Suprapubic skin (tissue), 4 donors: ENCODE measurements at regions not wholly inside any gene's neighbourhood (a gene's known extent, or its start where the extent isn't known, plus 50 kb on each side); places are given as distances from the start of the nearest gene placed in this dataset.

Experiments
- CTCF ChIP-seq, 2 donors: fragments of 200-600 bp in 1 of 2; fragments of 450-650 bp in 1 of 2; sonication (generic) in 1 of 2; IDR thresholded peaks; one replicate each; pipeline ENCODE4 v1.5.1; 2016 to 2019; ENCODE audit warnings: antibody characterized with exemption in 2 of 2, mild to moderate bottlenecking in 1 of 2, moderate library complexity in 1 of 2
- POLR2A ChIP-seq, 2 donors: fragments of 450-650 bp; IDR thresholded peaks; one replicate each; pipeline ENCODE4 v1.6.1; 2017; ENCODE audit warnings: antibody characterized with exemption in 2 of 2, mild to moderate bottlenecking in 2 of 2, moderate library complexity in 2 of 2
- POLR2AphosphoS5 ChIP-seq, 3 donors: sonication (generic); formaldehyde crosslinking; IDR thresholded peaks; one replicate each; pipeline ENCODE4 v1.6.1; 2017; ENCODE audit warnings: antibody characterized with exemption in 3 of 3

GRCh38 chr22:49011379-49011768 lies 816.3 kb downstream of the BRD1 start:
- TF ChIP-seq CTCF (IDR thresholded peaks at IDR 0.05), result no peak
- no peak for TF ChIP-seq POLR2AphosphoS5 (IDR thresholded peaks at IDR 0.05)
- no peak for TF ChIP-seq POLR2A (IDR thresholded peaks at IDR 0.05)
